Neuronal stem cell (in vitro differentiated cells): ENCODE measurements at regions not wholly inside any gene's neighbourhood (a gene's known extent, or its start where the extent isn't known, plus 50 kb on each side); places are given as distances from the start of the nearest gene placed in this dataset.

ENCODE experiments used
- DNase-seq: peaks from one replicate; pipeline ENCODE4 v3.0.0-alpha.2; 2013; ENCODE audit warnings: low spot score
- H2AFZ ChIP-seq: one replicate; pipeline ENCODE4 v1.6.1; 2013; ENCODE audit warnings: mild to moderate bottlenecking, low read length, inconsistent platforms
- H2AK5ac ChIP-seq: 2 replicates; pipeline ENCODE4 v1.6.1; 2013; ENCODE audit warnings: low read depth, mild to moderate bottlenecking, inconsistent platforms, low read length, moderate library complexity, mixed read lengths
- H2BK120ac ChIP-seq: 2 replicates; pipeline ENCODE4 v1.6.1; 2013; ENCODE audit warnings: low read depth, mild to moderate bottlenecking, inconsistent platforms, low read length, moderate library complexity, mixed read lengths
- H2BK12ac ChIP-seq: one replicate; pipeline ENCODE4 v1.6.1; 2013; ENCODE audit warnings: low read length, inconsistent platforms
- H2BK15ac ChIP-seq: 2 replicates; pipeline ENCODE4 v1.6.1; 2013; ENCODE audit warnings: mild to moderate bottlenecking, low read length, inconsistent platforms, mixed read lengths
- H2BK5ac ChIP-seq: one replicate; pipeline ENCODE4 v1.6.1; 2013; ENCODE audit warnings: inconsistent platforms, mild to moderate bottlenecking, low read length, moderate library complexity
- H3K14ac ChIP-seq: one replicate; pipeline ENCODE4 v1.6.1; 2013; ENCODE audit warnings: low read length, inconsistent platforms
- H3K18ac ChIP-seq: 2 replicates; pipeline ENCODE4 v1.6.1; 2013; ENCODE audit warnings: low read length, inconsistent platforms
- H3K23ac ChIP-seq: 2 replicates; pipeline ENCODE4 v1.6.1; 2013; ENCODE audit warnings: low read depth, mild to moderate bottlenecking, mixed read lengths, low read length, inconsistent platforms; ENCODE audit not compliant: poor library complexity
- H3K27ac ChIP-seq: replicated peaks from 3 replicates; pipeline ENCODE4 v1.5.1; 2013; ENCODE audit warnings: low read length, inconsistent platforms
- H3K27me3 ChIP-seq, 3 experiments: 2 replicates each; pipeline ENCODE4 v1.6.1; 2013; ENCODE audit warnings: low read length in 3 of 3, mild to moderate bottlenecking in 2 of 3, inconsistent platforms in 1 of 3, low read depth in 1 of 3, mixed read lengths in 1 of 3, moderate library complexity in 1 of 3; ENCODE audit not compliant: control insufficient read depth in 3 of 3, insufficient read depth in 3 of 3
- H3K36me3 ChIP-seq, 2 donors: replicated peaks in 1 of 2; 2 replicates each; pipeline ENCODE4 v1.6.1; 2013; ENCODE audit warnings: low read length in 2 of 2; ENCODE audit not compliant: control insufficient read depth in 2 of 2, insufficient read depth in 2 of 2
- H3K4ac ChIP-seq: 2 replicates; pipeline ENCODE4 v1.6.1; 2013; ENCODE audit warnings: inconsistent platforms, mild to moderate bottlenecking, low read length, moderate library complexity
- H3K4me1 ChIP-seq, 2 donors: 1 replicate in 1 of 2; 2 replicates in 1 of 2; pipeline ENCODE4 v1.6.1; 2013; ENCODE audit warnings: low read length in 2 of 2, low read depth in 1 of 2; ENCODE audit not compliant: control insufficient read depth in 2 of 2, insufficient read depth in 1 of 2
- H3K4me2 ChIP-seq: one replicate; pipeline ENCODE4 v1.6.1; 2013; ENCODE audit warnings: mild to moderate bottlenecking, low read length, inconsistent platforms; ENCODE audit not compliant: insufficient read depth, poor library complexity, severe bottlenecking
- H3K4me3 ChIP-seq, 2 donors: 2 replicates each; pipeline ENCODE4 v1.5.1; 2013; ENCODE audit warnings: low read length in 2 of 2, mild to moderate bottlenecking in 2 of 2, inconsistent platforms in 1 of 2, moderate library complexity in 1 of 2
- H3K79me1 ChIP-seq: one replicate; pipeline ENCODE4 v1.6.1; 2013; ENCODE audit warnings: low read depth, mild to moderate bottlenecking, inconsistent platforms, low read length, moderate library complexity
- H3K9ac ChIP-seq: one replicate; pipeline ENCODE4 v1.6.1; 2013; ENCODE audit warnings: mild to moderate bottlenecking, low read depth, low read length, inconsistent platforms; ENCODE audit not compliant: poor library complexity
- H3K9me3 ChIP-seq, 2 donors: replicated peaks in 1 of 2; 2 replicates each; pipeline versions ENCODE3 to v1.6.1; 2013; ENCODE audit warnings: low read length in 2 of 2, mild to moderate bottlenecking in 2 of 2, inconsistent platforms in 1 of 2, low read depth in 1 of 2, mixed read lengths in 1 of 2, moderate library complexity in 1 of 2; ENCODE audit not compliant: control insufficient read depth in 2 of 2, insufficient read depth in 1 of 2
- H4K8ac ChIP-seq: one replicate; pipeline ENCODE4 v1.6.1; 2013; ENCODE audit warnings: low read depth, mild to moderate bottlenecking, inconsistent platforms, low read length, moderate library complexity
- H4K91ac ChIP-seq: one replicate; pipeline ENCODE4 v1.6.1; 2013; ENCODE audit warnings: low read length, low read depth, mild to moderate bottlenecking, inconsistent platforms; ENCODE audit not compliant: poor library complexity
- WGBS, 2 donors: extraction: QIAGEN DNeasy Blood & Tissue Kit; methylation state at CpG; one replicate each; pipeline ENCODE4 v1.1.7; 2013; ENCODE audit warnings: missing lambda C conversion rate in 2 of 2, mixed read lengths in 1 of 2; ENCODE audit not compliant: insufficient read length in 2 of 2, insufficient replicate concordance in 1 of 2; ENCODE audit errors: extremely low coverage in 2 of 2; 5-methylcytosine and 5-hydroxymethylcytosine counted together

DNA sequence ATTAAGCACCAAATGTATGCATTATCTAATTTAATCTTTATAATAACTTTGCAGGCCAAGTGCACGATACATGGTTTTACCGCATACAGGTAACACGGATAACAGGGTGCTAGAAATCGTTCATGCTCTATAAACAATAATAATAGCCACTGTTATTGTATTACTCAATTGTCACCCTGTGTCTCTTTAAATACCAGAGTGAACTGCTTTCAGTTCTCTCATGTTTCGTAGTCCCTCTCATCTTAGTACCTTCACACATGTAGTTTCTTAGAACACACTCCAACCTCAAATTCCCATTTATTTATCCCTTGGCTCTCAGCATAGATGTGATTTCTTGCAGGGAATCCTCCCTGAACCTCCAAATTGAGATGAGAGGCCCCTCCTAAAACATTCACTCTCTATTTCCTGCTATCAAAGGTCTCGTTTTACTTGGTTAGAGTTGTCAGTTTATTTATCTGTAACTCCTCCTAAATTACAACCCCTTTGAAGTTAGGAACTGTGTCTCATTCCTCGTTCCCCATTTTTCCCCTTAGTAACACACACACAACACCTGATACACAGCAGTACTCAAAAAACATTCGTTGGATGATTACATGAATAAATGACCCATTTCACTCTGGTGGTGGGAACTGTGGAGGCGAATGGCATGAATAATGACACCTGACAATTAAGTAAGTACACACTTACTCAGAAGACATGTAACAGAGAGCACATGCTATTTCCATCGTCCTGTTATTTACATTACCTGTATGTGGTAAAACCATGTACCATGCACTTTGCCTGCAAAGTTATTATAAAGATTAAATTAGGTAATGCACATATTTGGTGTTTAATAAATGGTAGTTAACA is 134.6 kb downstream of the BTG1 start:
- no peak for DNase-seq
- Histone ChIP-seq H3K4ac (no peak overlapping the region), H4K8ac (no peak overlapping the region), H2AFZ (no peak overlapping the region), H3K9ac (no peak overlapping the region), H3K18ac (no peak overlapping the region), H3K36me3 (no peaks in the 10 kb centered on the region), H3K27me3 (no peaks in the 10 kb centered on the region), H2BK5ac (no peak overlapping the region), H3K14ac (no peak overlapping the region), H4K91ac (no peak overlapping the region), H3K4me3 (no peak overlapping the region), H3K23ac (no peak overlapping the region), H2BK12ac (no peak overlapping the region), H3K27ac (no peak overlapping the region), H2AK5ac (no peak overlapping the region), H2BK15ac (no peak overlapping the region), H3K4me2 (no peak overlapping the region), H3K79me1 (no peaks in the 10 kb centered on the region), H3K9me3 (no peaks in the 10 kb centered on the region), H2BK120ac (no peak overlapping the region), H3K4me1 (no peaks in the 10 kb centered on the region)
- no CpG with 5 or more reads among the region's 10 CpGs for WGBS, 2 donors

DNA sequence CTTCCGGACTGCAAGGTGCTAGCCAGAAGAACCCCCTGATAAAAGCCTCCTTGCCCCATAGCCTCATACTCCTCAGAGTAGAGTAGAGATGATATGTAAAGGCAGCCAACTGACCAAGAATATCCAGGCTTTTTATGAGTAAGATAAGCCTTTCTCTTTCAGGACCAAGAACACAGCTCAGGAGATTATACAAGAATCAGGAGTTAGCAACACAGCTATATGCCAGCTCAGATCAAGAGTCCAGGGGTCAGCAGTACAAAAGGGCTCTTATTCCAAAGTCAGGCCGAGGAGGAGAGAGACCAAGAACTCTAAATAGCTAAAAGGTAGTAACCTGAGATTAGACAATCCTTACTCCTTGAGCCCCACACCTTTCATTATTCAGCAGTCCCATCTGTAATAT is 135.3 kb downstream of the BTG1 start:
- Histone ChIP-seq H2BK15ac (no peak overlapping the region), H3K14ac (no peak overlapping the region), H4K91ac (no peak overlapping the region), H3K18ac (no peak overlapping the region), H3K4me3 (no peak overlapping the region), H3K79me1 (no peaks in the 10 kb centered on the region), H2BK12ac (no peak overlapping the region), H3K4me1 (no peaks in the 10 kb centered on the region), H3K27me3 (no peaks in the 10 kb centered on the region), H3K4ac (no peak overlapping the region), H3K9ac (no peak overlapping the region), H2AK5ac (no peak overlapping the region), H3K9me3 (no peaks in the 10 kb centered on the region), H3K27ac (no peak overlapping the region), H3K36me3 (no peaks in the 10 kb centered on the region), H3K23ac (no peak overlapping the region), H4K8ac (no peak overlapping the region), H2BK120ac (no peak overlapping the region), H3K4me2 (no peak overlapping the region), H2AFZ (peak overlapping the region; percentile 16), H2BK5ac (no peak overlapping the region)
- DNase-seq = no peak
- WGBS, 2 donors = no CpG with 5 or more reads among the region's 2 CpGs

DNA sequence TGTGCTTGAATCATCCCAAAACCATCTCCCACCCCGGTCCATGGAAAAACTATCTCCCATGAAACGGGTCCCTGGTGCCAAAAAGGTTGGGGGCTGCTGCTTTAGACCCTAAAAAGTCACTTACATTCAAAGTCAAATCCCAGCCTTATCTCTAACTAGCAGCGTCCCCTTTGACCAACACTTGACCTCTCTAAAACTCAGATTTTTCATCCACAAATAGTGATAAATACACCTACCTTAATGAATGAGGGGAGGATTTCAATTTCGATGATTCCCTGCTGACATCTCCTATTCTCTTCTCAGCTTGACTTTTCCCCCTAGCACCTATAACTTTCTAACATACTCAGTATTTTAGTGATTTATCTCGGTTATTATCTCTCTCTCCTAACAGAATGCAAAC is 137.3 kb downstream of the BTG1 start:
- H2BK5ac ChIP-seq = no peak overlapping the region
- H3K4me2 ChIP-seq = no peak overlapping the region
- no peak overlapping the region for H4K8ac ChIP-seq
- DNase-seq = no peak
- no peak overlapping the region for H2BK15ac ChIP-seq
- no peaks in the 10 kb centered on the region for H3K27me3 ChIP-seq
- H3K14ac ChIP-seq = no peak overlapping the region
- no peak overlapping the region for H4K91ac ChIP-seq
- H3K9me3 ChIP-seq = no peaks in the 10 kb centered on the region
- no peak overlapping the region for H3K27ac ChIP-seq
- no peak overlapping the region for H2BK120ac ChIP-seq
- H3K79me1 ChIP-seq = no peaks in the 10 kb centered on the region
- H3K4me3 ChIP-seq = no peak overlapping the region
- H3K23ac ChIP-seq = no peak overlapping the region
- H2AK5ac ChIP-seq = no peak overlapping the region
- H2BK12ac ChIP-seq = no peak overlapping the region
- no CpG with 5 or more reads among the region's 5 CpGs for WGBS, 2 donors
- no peak overlapping the region for H3K9ac ChIP-seq
- H3K4ac ChIP-seq = no peak overlapping the region
- H3K4me1 ChIP-seq = peaks cover 0 to 2% of the 10 kb centered on the region in 2 donors
- H3K18ac ChIP-seq = no peak overlapping the region
- H3K36me3 ChIP-seq = no peaks in the 10 kb centered on the region
- H2AFZ ChIP-seq = no peak overlapping the region

DNA sequence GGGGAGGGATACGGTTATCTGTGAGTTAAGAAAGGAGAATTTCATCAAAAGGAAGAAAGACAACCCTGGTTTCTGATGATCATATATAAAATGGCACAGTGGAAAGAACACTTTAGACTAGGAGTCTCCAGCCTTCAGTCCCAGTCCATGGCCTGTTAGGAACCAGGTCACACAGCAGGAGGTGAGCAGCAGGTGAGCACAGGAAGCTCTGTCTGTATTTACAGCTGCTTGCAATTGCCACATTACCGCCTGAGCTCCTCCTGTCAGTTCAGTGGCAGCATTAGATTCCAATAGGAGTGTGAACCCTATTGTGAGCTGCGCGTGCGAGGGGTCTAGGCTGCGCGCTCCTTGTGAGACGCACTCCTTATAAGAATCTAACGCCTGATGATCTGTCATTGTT is 137.9 kb downstream of the BTG1 start:
- no peak overlapping the region for H3K27ac ChIP-seq
- peaks cover 0 to 2% of the 10 kb centered on the region in 2 donors for H3K4me1 ChIP-seq
- no peaks in the 10 kb centered on the region for H3K27me3 ChIP-seq
- no peak overlapping the region for H3K4me3 ChIP-seq
- H3K4me2 ChIP-seq = no peak overlapping the region
- no peak overlapping the region for H2BK120ac ChIP-seq
- no peak for DNase-seq
- H3K9me3 ChIP-seq = no peaks in the 10 kb centered on the region
- H3K36me3 ChIP-seq = no peaks in the 10 kb centered on the region
- no peak overlapping the region for H2BK15ac ChIP-seq
- H3K23ac ChIP-seq = no peak overlapping the region
- no peak overlapping the region for H4K91ac ChIP-seq
- no peaks in the 10 kb centered on the region for H3K79me1 ChIP-seq
- H4K8ac ChIP-seq = no peak overlapping the region
- no peak overlapping the region for H3K9ac ChIP-seq
- peak overlapping the region; percentile 41 for H3K14ac ChIP-seq
- no peak overlapping the region for H2BK12ac ChIP-seq
- no peak overlapping the region for H3K18ac ChIP-seq
- no peak overlapping the region for H3K4ac ChIP-seq
- no peak overlapping the region for H2AFZ ChIP-seq
- WGBS, 2 donors = no CpG with 5 or more reads among the region's 9 CpGs
- no peak overlapping the region for H2BK5ac ChIP-seq
- H2AK5ac ChIP-seq = no peak overlapping the region
